RKO (cell line): ENCODE measurements at regions not wholly inside any gene's neighbourhood (a gene's known extent, or its start where the extent isn't known, plus 50 kb on each side); places are given as distances from the start of the nearest gene placed in this dataset.
"Not testable (repeated sequence)": the region's sequence is repeated elsewhere in the genome, so short reads cannot be mapped to it uniquely, and the experiment has no call there.

Experiments
- DNase-seq: peaks from one replicate; pipeline ENCODE4 v3.0.0-alpha.2; 2016; ENCODE audit warnings: low spot score

- no peak for DNase-seq
These were observed 221.1 kb upstream of the EDNRB start for GRCh38 chr13:78139765-78140164.

DNA sequence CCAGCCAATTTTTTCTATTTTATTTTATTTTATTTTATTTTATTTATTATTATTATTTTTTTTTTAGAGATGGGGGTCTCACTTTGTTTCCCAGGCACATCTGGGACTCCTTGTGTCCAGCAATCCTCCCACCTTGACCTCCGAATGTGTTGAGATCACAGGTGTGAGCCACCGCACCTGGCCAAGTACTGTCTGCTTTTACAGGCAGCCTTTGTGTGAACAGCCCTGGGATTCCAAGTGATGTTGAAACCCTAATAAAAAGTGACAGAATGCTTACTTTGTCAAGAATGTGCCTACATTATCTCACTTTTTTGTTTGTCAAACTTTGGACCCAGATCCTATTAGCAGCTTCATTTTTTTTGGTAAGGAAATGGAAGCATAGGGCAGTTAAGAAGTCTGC lies 220.1 kb upstream of the EDNRB start:
- DNase-seq = no peak

DNA sequence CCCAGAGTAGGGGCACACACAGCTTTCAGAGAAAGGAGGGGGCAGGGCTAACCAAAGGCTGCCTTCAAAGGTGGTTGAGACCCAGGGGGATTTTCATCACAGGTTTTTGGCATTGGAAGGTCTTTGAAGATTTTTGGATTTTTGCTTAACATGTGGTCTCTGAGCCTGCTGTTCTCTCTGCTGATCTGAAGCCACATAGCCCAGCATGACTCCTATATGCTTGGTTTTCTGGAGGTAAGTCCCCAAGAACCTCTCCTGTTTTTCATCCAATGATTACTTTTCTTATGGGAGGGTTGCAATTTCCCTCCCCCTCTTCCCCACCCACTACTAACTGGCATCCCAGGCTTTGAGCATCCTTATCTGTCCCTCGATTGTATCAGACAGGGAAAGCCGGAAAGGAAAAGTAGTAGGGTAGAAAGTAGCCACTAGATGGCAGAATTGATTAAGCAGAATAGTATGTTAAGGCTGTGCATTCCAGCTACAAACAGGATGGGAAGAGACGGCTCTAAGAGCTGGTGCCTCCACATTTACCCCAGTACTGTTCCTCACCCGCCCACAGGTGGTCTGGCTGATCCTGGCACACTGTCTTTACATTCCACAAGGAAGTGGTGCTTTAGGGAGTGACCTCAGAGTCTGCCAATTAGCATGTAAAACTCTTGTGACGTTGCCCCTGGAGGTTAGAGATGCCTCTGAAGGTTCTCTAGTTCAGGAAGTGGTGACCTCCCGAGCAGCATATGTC lies 218.9 kb upstream of the EDNRB start:
- DNase-seq = peak; percentile 70

- no peak for DNase-seq
These were observed 218.3 kb upstream of the EDNRB start for GRCh38 chr13:78136966-78137365.

GRCh38 chr13:78133511-78133910 lies 214.9 kb upstream of the EDNRB start:
- DNase-seq = no peak

GRCh38 chr13:78131811-78132210 lies 213.2 kb upstream of the EDNRB start:
- no peak for DNase-seq

GRCh38 chr13:78131346-78131745 lies 212.7 kb upstream of the EDNRB start:
- no peak for DNase-seq

DNA sequence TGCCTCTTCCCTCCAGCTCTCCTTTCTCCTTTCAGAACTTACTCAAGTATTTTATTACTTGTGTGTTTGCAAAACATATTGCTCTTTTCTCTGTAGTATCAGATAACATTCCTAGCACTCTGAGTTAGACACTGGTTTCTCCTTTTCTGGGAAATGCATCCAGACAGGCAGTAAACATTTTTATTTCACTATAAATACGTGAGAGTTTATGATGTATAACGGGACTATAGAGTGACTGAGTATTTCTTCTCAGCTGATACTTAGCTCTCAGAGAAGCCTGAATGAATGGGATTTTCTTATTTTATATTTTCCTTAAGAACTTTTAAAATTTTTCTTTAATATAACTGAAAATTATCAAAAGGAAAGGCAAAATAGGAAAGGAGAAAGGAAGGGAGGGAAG lies 211.2 kb upstream of the EDNRB start:
- DNase-seq = no peak

GRCh38 chr13:78129359-78129758 lies 210.7 kb upstream of the EDNRB start:
- no peak for DNase-seq

DNA sequence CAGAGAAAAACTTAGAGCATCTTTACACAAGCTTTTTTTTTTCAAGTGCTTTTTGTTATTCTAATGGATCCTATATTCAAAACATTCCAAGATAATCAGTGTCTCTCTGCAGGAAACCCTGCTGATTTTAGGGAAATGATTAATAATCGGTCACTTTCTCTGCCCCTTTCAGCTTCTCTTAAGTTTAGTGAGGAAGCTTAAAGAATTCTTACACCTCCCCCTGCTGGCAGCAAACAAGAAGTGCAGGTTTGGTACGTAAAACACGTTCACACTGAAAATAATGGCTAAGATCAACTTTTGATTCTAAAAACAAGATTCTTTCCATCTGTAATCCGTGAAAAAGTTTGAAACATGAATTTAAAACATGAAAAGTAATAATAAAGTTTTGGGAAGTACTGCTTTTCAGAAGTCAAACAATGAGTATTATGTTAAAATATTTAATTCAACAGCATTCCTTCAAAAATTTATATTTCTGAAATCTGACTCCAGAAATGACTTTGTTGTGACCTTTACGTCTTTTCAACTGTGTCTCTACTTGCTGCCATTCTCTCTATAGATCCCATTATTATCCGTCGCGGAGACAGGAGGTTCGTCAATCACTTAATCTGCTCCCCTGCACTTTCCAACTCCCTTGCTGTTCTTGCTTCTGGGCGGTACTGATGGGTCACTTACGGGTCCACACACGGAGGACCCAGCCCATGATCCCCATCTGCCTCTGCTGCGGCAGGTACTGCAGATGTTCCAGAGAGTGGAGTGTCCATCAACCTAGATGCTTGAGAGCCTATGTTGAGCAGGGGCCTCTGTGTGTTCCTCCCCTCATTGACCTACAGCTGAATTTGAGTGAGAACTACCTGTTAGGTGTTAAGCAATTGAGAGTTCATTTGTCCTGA lies 203.1 kb upstream of the EDNRB start:
- peak; percentile 77 for DNase-seq

- peak; percentile 30 for DNase-seq
These were observed 202.4 kb upstream of the EDNRB start for GRCh38 chr13:78121001-78121400.

DNA sequence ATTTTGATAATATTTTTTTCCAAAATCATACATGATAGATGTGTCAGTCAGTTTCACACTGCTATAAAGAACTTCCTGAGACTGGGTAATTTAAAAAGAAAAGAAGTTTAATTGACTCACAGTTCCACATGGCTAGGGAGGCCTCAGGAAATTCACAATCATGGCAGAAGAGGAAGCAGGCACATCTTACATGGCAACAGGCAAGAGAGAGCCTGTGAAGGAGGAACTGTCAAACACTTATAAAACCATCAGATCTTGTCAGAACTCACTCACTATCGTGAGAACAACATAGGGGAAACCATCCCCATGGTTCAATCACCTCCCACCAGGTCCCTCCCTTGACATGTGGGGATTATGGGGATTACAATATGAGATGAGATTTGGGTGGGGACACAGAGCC lies 201.5 kb upstream of the EDNRB start:
- DNase-seq = not testable (repeated sequence)

DNA sequence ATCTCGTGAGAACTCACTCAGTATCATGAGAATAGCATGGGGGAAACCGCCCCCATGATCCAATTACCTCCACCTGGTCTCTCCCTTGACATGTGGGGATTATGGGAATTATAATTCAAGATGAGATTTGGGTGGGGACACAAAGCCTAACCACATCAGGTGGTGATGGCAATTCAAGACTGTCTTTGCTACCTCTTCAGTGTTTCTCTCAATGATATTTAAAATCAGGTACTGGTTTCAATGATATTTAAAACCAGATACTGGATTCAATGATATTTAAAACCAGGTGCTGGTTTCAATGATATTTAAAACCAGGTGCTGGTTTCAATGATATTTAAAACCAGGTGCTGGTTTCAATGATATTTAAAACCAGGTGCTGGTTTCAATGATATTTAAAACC lies 198.4 kb upstream of the EDNRB start:
- DNase-seq = not testable (repeated sequence)

DNA sequence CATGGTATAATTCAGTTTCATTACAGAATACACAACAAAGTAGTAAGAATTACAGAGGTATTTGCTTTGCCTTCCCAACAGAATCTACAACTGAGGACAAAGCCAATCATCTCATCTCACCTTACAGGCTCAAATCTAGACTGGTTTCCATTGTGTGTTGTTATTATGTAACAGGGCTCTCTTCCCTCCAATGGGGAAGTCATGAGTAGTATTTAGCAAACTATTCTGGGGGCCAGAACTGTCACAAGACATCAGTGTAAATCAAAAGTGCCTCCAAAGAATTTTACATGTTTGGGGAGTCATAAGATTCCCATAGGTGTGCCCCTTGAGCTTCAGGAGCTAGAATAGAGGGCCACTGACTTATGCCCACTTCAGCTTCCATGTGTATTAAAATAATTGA lies 187.0 kb upstream of the EDNRB start:
- no peak for DNase-seq

GRCh38 chr13:78103936-78104335 lies 185.3 kb upstream of the EDNRB start:
- no peak for DNase-seq

DNA sequence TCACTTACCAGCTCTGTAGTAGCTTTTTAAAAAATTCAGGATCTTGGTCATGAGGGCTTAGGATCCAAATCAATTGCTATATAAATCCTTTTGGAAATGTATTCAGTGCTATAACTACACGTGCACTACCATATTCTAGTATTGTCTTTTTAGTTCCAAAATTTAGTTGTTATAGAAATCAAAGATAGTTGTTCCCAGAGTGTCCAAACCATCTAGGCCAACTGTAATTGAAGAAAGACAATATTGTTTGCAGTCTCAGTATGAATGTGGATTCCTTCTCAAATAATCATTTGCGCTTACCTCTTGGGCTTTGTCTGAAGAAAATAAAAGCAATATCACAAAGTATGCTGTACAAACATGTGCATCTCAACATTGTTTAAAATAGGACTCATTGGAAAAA lies 184.1 kb upstream of the EDNRB start:
- no peak for DNase-seq

DNA sequence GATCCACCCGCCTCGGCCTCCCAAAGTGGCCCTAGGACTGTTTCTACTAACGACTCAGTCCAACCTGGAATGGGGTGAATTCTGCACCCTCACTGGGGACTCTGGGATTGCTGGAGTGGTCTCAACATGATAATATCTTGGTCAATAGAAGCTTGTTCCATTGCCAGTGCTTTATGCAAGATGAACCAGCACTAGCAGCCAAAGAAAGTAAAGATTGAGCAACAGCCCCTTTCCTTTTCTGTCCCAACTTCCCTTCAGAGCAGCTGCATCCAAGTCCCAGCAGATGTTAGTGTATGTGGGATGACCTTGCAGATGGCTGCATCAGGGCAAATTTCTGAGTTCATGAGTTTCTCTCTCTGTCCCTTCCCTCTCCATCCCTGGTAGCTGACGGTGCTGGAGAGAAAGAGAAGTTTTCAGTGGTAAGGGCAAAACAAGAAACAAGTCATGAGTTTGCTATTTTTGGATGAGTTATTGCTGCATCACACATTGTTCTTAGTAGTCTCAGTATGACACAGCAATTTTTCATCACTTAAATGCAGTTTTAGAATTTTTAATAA lies 183.6 kb upstream of the EDNRB start:
- peak; percentile 41 for DNase-seq

- no peak for DNase-seq
These were observed 181.9 kb upstream of the EDNRB start for GRCh38 chr13:78100486-78100885.

DNA sequence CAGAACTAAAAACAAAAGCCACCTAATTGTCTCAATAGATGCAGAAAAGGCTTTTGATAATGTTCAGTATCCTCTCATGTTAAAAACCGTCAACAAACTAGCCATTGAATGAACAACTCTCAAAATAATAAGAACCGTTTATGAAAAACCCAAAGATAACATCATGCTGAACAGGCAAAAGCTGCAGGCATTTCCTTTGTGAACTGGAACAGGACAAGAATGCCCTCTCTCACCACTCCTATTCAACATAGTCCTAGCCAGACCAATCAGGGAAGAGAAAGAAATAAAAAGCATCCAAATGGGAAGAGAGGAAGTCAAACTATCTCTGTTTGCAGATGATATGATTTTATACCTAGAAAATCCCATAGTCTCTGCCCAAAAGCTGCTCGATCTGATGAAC lies 179.6 kb upstream of the EDNRB start:
- DNase-seq = no peak

- DNase-seq = no peak
These were observed 177.6 kb upstream of the EDNRB start for GRCh38 chr13:78096221-78096620.

DNA sequence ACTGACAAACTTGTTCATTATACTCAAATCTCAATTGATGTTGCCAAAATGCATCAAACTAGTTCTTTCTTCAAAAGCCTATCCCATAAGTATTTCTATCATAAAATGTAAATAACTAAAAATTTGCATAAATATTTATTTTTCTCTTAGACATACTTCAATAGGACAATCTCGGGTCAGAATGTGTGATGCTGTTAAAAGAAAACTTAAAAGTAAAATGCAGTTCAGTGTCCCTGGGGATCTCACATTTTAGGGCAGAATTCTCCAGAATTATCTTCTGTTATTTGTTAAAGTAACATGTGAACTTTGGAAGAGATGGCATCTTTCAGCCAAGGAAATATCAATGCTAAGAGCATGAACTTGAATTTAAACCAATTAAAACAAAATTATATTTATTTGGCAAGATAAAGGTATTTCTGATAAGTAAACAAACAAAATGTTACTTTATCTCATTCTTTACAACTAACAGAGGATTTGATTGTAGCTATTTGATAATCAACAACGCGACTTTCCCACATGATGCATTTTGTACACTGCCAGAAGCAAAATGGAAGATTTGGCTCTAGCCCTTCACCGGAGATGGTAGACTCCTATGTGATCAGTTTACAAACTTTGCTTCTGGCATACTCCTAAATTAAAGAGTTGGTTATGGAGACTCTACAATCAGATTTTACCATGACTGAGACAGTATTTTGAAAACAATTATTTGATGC lies 169.5 kb upstream of the EDNRB start:
- no peak for DNase-seq

DNA sequence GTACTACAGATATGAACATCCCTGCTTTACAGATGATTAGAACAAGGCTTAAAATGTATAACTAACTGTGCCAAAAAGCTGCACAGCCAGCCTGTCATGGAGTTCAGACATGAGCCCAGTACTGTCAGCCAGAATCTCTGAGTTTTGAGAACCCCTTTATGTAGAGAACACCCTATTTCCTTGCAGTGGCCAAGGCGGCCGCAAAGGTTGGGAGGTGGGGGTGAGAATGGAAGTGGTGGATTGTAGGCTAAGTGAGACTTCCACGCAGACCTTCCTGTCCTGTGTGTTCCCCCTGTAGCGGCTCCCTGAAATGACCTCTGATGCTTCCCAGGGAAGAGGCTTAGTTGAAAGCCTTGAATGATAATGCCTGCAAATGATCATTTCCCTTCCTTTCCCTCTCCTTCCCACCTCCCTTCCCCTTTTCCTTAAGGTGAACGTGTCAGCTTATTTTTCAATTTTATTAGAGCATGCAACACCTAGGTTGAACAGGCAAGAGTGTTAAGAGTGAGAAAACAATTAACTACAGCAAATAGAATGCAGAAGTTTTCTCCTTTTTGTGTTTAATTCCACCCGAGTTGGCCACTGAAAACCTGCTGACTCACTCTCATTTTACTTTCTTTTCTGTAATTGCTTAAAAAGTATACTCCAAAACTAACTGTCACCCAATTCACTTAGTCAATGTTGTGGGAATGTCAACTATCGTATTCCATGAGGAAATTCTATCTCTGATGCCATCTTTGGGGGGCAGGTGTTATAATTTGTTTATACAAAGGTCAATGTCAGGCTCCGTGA lies 167.0 kb upstream of the EDNRB start:
- DNase-seq = no peak
